ENCODE measurements at regions not wholly inside any gene's neighbourhood (a gene's known extent, or its start where the extent isn't known, plus 50 kb on each side); places are given as distances from the start of the nearest gene placed in this dataset.

GRCh38 chr2:122077114-122077513, 321.7 kb downstream of the TSN start:
- DNase-seq (no peak), FAIRE-seq (no peak)
- no peaks in the 10 kb centered on the region for H3K9me3 ChIP-seq (ENCODE audit: control insufficient read depth in 2 of 3, insufficient read depth in 1 of 3, low read length in 3 of 3)
- no peak overlapping the region for H3K27ac ChIP-seq (ENCODE audit: low read depth in 2 of 2, low read length in 2 of 2)
- intact Hi-C loops (cut with DNase I), result no loop called here
- TF ChIP-seq, protein P1, sequence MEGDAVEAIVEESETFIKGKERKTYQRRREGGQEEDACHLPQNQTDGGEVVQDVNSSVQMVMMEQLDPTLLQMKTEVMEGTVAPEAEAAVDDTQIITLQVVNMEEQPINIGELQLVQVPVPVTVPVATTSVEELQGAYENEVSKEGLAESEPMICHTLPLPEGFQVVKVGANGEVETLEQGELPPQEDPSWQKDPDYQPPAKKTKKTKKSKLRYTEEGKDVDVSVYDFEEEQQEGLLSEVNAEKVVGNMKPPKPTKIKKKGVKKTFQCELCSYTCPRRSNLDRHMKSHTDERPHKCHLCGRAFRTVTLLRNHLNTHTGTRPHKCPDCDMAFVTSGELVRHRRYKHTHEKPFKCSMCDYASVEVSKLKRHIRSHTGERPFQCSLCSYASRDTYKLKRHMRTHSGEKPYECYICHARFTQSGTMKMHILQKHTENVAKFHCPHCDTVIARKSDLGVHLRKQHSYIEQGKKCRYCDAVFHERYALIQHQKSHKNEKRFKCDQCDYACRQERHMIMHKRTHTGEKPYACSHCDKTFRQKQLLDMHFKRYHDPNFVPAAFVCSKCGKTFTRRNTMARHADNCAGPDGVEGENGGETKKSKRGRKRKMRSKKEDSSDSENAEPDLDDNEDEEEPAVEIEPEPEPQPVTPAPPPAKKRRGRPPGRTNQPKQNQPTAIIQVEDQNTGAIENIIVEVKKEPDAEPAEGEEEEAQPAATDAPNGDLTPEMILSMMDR (IDR thresholded peaks at IDR 0.05; ENCODE audit: borderline replicate concordance, extremely low read depth, insufficient read depth), result no peak
- no peak overlapping the region for H3K4me3 ChIP-seq (ENCODE audit: low read length in 3 of 3)
- H3K4me1 ChIP-seq (ENCODE audit: control insufficient read depth in 2 of 3, insufficient read depth in 2 of 3, low read depth in 1 of 3, low read length in 3 of 3), result no peaks in the 10 kb centered on the region
- H3K36me3 ChIP-seq (ENCODE audit: control insufficient read depth in 2 of 3, insufficient read depth in 3 of 3, low read length in 3 of 3), result no peaks in the 10 kb centered on the region
- H3K9ac ChIP-seq (ENCODE audit: low read length in 3 of 3), result no peak overlapping the region
- no peaks in the 10 kb centered on the region for H3K27me3 ChIP-seq (ENCODE audit: control insufficient read depth, insufficient read depth, low read length)

DNA sequence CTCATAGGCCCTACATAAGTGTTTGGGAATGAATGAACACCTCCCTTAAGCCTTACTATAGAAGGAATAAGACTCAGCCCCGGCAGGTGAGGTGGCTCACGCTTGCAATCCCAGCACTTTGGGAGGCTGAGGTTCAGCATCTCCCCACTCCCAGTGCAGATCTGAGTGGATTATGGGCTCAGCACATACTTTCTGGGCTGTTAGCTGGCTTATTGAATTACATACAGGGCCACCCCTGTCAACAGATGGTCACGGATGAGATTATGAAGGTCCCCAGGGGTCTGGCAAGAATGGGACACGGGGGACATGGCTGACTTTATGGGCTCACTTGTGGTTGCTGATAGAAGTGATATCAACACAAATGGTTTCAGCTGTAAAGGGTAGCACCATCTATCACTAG, 322.3 kb downstream of the TSN start:
- Histone ChIP-seq H3K36me3 (ENCODE audit: control insufficient read depth in 2 of 3, insufficient read depth in 3 of 3, low read length in 3 of 3) (no peaks in the 10 kb centered on the region), H3K27me3 (ENCODE audit: control insufficient read depth, insufficient read depth, low read length) (no peaks in the 10 kb centered on the region), H3K4me1 (ENCODE audit: control insufficient read depth in 2 of 3, insufficient read depth in 2 of 3, low read depth in 1 of 3, low read length in 3 of 3) (no peaks in the 10 kb centered on the region), H3K4me3 (ENCODE audit: low read length in 3 of 3) (no peak overlapping the region), H3K9ac (ENCODE audit: low read length in 3 of 3) (no peak overlapping the region), H3K27ac (ENCODE audit: low read depth in 2 of 2, low read length in 2 of 2) (no peak overlapping the region), H3K9me3 (ENCODE audit: control insufficient read depth in 2 of 3, insufficient read depth in 1 of 3, low read length in 3 of 3) (no peaks in the 10 kb centered on the region)
- FAIRE-seq, result no peak
- TF ChIP-seq, protein P1 (IDR thresholded peaks at IDR 0.05; ENCODE audit: borderline replicate concordance, extremely low read depth, insufficient read depth), result no peak
- intact Hi-C loops (cut with DNase I), result no loop called here
- DNase-seq, result no peak

DNA sequence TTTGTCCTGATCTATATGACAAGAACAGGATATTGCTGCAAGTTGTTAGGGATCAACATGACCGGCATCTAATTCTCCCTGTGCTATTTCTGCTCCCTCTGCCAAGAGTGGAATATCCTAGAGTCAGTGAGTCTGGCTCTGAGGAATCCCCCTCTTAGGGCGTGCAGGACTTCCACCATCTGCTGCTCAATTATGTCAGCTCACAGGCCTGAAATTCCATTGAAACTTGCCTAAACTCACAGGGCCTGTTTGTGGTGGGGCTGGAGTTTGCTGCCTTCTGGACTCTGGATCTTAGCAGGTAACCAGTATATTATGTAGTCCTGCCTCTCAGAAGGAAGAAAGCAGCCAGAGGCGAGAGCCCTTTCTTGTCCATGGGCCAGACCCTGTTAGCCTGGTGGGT, 323.0 kb downstream of the TSN start:
- intact Hi-C loops (cut with DNase I), result no loop called here
- Histone ChIP-seq H3K27ac (ENCODE audit: low read depth in 2 of 2, low read length in 2 of 2) (no peak overlapping the region), H3K4me3 (ENCODE audit: low read length in 3 of 3) (no peak overlapping the region), H3K4me1 (ENCODE audit: control insufficient read depth in 2 of 3, insufficient read depth in 2 of 3, low read depth in 1 of 3, low read length in 3 of 3) (no peaks in the 10 kb centered on the region), H3K36me3 (ENCODE audit: control insufficient read depth in 2 of 3, insufficient read depth in 3 of 3, low read length in 3 of 3) (no peaks in the 10 kb centered on the region), H3K27me3 (ENCODE audit: control insufficient read depth, insufficient read depth, low read length) (no peaks in the 10 kb centered on the region), H3K9ac (ENCODE audit: low read length in 3 of 3) (no peak overlapping the region), H3K9me3 (ENCODE audit: control insufficient read depth in 2 of 3, insufficient read depth in 1 of 3, low read length in 3 of 3) (no peaks in the 10 kb centered on the region)
- FAIRE-seq (no peak), DNase-seq (peak in 1 of 5 donors; percentile 38)
- TF ChIP-seq, protein P1 (IDR thresholded peaks at IDR 0.05; ENCODE audit: borderline replicate concordance, extremely low read depth, insufficient read depth), result no peak

DNA sequence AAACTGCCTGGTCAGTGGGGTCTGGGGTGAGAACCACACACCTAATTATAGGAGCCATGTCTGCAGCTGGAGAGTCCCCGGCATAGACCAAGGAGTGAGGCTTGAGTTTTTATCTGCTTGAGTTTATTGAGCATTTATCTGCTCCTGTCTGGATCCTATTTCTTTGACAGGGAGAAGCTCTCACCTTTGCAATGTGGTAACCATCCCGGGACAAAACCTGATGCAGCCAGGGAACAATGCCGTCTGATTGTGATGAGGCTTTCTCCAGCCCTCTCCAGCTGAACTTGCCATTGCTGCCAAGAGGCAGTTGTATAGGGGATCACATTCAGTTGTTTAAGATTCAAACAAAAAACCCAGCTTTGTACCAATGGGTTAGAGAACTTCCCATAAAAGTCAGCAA, 324.4 kb downstream of the TSN start:
- Histone ChIP-seq H3K9me3 (ENCODE audit: control insufficient read depth in 2 of 3, insufficient read depth in 1 of 3, low read length in 3 of 3) (no peaks in the 10 kb centered on the region), H3K27ac (ENCODE audit: low read depth in 2 of 2, low read length in 2 of 2) (no peak overlapping the region), H3K4me3 (ENCODE audit: low read length in 3 of 3) (no peak overlapping the region), H3K27me3 (ENCODE audit: control insufficient read depth, insufficient read depth, low read length) (no peaks in the 10 kb centered on the region), H3K4me1 (ENCODE audit: control insufficient read depth in 2 of 3, insufficient read depth in 2 of 3, low read depth in 1 of 3, low read length in 3 of 3) (no peaks in the 10 kb centered on the region), H3K36me3 (ENCODE audit: control insufficient read depth in 2 of 3, insufficient read depth in 3 of 3, low read length in 3 of 3) (no peaks in the 10 kb centered on the region), H3K9ac (ENCODE audit: low read length in 3 of 3) (no peak overlapping the region)
- TF ChIP-seq, protein P1 (IDR thresholded peaks at IDR 0.05; ENCODE audit: borderline replicate concordance, extremely low read depth, insufficient read depth), result no peak
- no peak for DNase-seq
- intact Hi-C loops (cut with DNase I), result no loop called here
- no peak for FAIRE-seq
